HEK293 (cell line): ENCODE measurements at regions not wholly inside any gene's neighbourhood (a gene's known extent, or its start where the extent isn't known, plus 50 kb on each side); places are given as distances from the start of the nearest gene placed in this dataset.

ENCODE experiments used
- CTCF ChIA-PET: fragments of 350-600 bp; formaldehyde crosslinking; extraction: SDS; loops from one replicate; lab custom pipeline; 2021; ENCODE audit warnings: antibody characterized with exemption; lab: Yijun Ruan, JAX
- POLR2A ChIA-PET: fragments of 300-600 bp; formaldehyde crosslinking; extraction: SDS; loops from one replicate; lab custom pipeline; 2020; ENCODE audit warnings: antibody characterized with exemption, inconsistent platforms; lab: Yijun Ruan, JAX
- H3K27ac ChIP-seq: fragments of 200-500 bp; sonication (Bioruptor generic); 2 replicates; pipeline ENCODE4 v1.5.1; 2014; ENCODE audit warnings: low read depth, low read length, control low read depth, inconsistent platforms; ENCODE audit errors: extremely low read depth
- H3K36me3 ChIP-seq, 2 experiments: fragments of 200-500 bp in 1 of 2; sonication (Bioruptor generic) in 1 of 2; 1 replicate in 1 of 2; 2 replicates in 1 of 2; pipeline ENCODE4 v1.5.1; 2014 to 2017; ENCODE audit warnings: inconsistent platforms in 2 of 2, low read length in 2 of 2; ENCODE audit not compliant: control insufficient read depth in 2 of 2, insufficient read depth in 1 of 2
- H3K4me1 ChIP-seq: fragments of 200-500 bp; sonication (Bioruptor generic); 2 replicates; pipeline ENCODE4 v1.5.1; 2014; ENCODE audit warnings: mild to moderate bottlenecking, low read length, inconsistent platforms; ENCODE audit not compliant: control insufficient read depth, insufficient read depth
- H3K4me3 ChIP-seq: 2 replicates; pipeline ENCODE4 v1.5.1; 2011; ENCODE audit warnings: low read depth, mild to moderate bottlenecking, control low read depth, low read length, moderate library complexity
- H3K9me3 ChIP-seq: fragments of 200-500 bp; sonication (Bioruptor generic); 2 replicates; pipeline ENCODE4 v1.5.1; 2014; ENCODE audit warnings: low read depth, low read length, inconsistent platforms; ENCODE audit not compliant: control insufficient read depth, insufficient read depth
- EGR2 ChIP-seq: fragments of 450-650 bp; formaldehyde crosslinking; IDR thresholded peaks from 2 replicates; pipeline ENCODE4 v1.5.1; 2016; ENCODE audit warnings: low read depth, missing biosample characterization, missing genetic modification characterization
- GFI1B ChIP-seq: fragments of 450-650 bp; formaldehyde crosslinking; IDR thresholded peaks from 2 replicates; pipeline ENCODE4 v1.5.1; 2016; ENCODE audit warnings: missing biosample characterization, missing genetic modification characterization
- GLI2 ChIP-seq: fragments of 450-650 bp; formaldehyde crosslinking; IDR thresholded peaks from 2 replicates; pipeline ENCODE4; 2017; ENCODE audit warnings: missing biosample characterization, missing genetic modification characterization, low read depth, borderline replicate concordance
- HOXC10 ChIP-seq: sonication (generic); formaldehyde crosslinking; IDR thresholded peaks from 2 replicates; pipeline ENCODE4 v1.8.1; 2023; ENCODE audit warnings: mild to moderate bottlenecking, missing genetic modification reagents
- SETDB1 ChIP-seq: IDR thresholded peaks from one replicate; pipeline ENCODE4 v1.6.1; 2017; ENCODE audit warnings: mild to moderate bottlenecking, low read length, moderate library complexity, mixed read lengths; ENCODE audit not compliant: insufficient read length
- ZNF155 ChIP-seq: fragments of 450-650 bp; formaldehyde crosslinking; IDR thresholded peaks from 2 replicates; pipeline ENCODE4 v1.5.1; 2016; ENCODE audit warnings: missing biosample characterization, missing genetic modification characterization
- ZNF174 ChIP-seq: fragments of 450-650 bp; formaldehyde crosslinking; IDR thresholded peaks from 2 replicates; pipeline ENCODE4 v1.5.0; 2017; ENCODE audit warnings: missing biosample characterization, mild to moderate bottlenecking, missing genetic modification characterization
- ZNF473 ChIP-seq: fragments of 450-650 bp; formaldehyde crosslinking; IDR thresholded peaks from 2 replicates; pipeline ENCODE4 v1.5.1; 2017; ENCODE audit warnings: missing biosample characterization, missing genetic modification characterization
- ZNF513 ChIP-seq: fragments of 450-650 bp; IDR thresholded peaks from 2 replicates; pipeline ENCODE4 v1.5.1; 2018; ENCODE audit warnings: missing biosample characterization, missing genetic modification characterization
- ZNF549 ChIP-seq: fragments of 450-650 bp; IDR thresholded peaks from 2 replicates; pipeline ENCODE4 v1.5.1; 2018; ENCODE audit warnings: missing biosample characterization, missing genetic modification characterization, mild to moderate bottlenecking, inconsistent platforms, moderate library complexity
- ZNF596 ChIP-seq: fragments of 450-650 bp; IDR thresholded peaks from 2 replicates; pipeline ENCODE4 v1.5.0; 2018; ENCODE audit warnings: missing biosample characterization, mild to moderate bottlenecking, missing genetic modification characterization, moderate library complexity
- ZNF621 ChIP-seq: fragments of 450-650 bp; formaldehyde crosslinking; IDR thresholded peaks from 2 replicates; pipeline ENCODE4 v1.5.1; 2017; ENCODE audit warnings: missing biosample characterization, missing genetic modification characterization
- ZNF624 ChIP-seq: fragments of 450-650 bp; formaldehyde crosslinking; IDR thresholded peaks from 2 replicates; pipeline ENCODE4 v1.5.1; 2017; ENCODE audit warnings: missing biosample characterization, missing genetic modification characterization
- ZNF692 ChIP-seq: fragments of 450-650 bp; formaldehyde crosslinking; IDR thresholded peaks from 2 replicates; pipeline ENCODE4 v1.5.1; 2016; ENCODE audit warnings: missing biosample characterization, missing genetic modification characterization
- ZNF747 ChIP-seq: fragments of 450-650 bp; formaldehyde crosslinking; IDR thresholded peaks from 2 replicates; pipeline ENCODE4 v1.5.1; 2016; ENCODE audit warnings: missing biosample characterization, missing genetic modification characterization
- ZNF843 ChIP-seq: fragments of 450-650 bp; formaldehyde crosslinking; IDR thresholded peaks from 2 replicates; pipeline ENCODE4 v1.5.1; 2016; ENCODE audit warnings: missing biosample characterization, missing genetic modification characterization
- ZSCAN30 ChIP-seq: fragments of 450-650 bp; IDR thresholded peaks from 2 replicates; pipeline ENCODE4 v1.5.1; 2018; ENCODE audit warnings: missing biosample characterization, mild to moderate bottlenecking, missing genetic modification characterization, moderate library complexity
- TF ChIP-seq, protein P1 (sequence below): fragments of 450-650 bp; formaldehyde crosslinking; IDR thresholded peaks from 2 replicates; pipeline ENCODE4 v1.5.1; 2016; ENCODE audit warnings: missing biosample characterization, missing genetic modification characterization
- TF ChIP-seq, protein P2 (sequence below): fragments of 450-650 bp; formaldehyde crosslinking; IDR thresholded peaks from 2 replicates; pipeline ENCODE4 v1.5.1; 2016; ENCODE audit warnings: missing biosample characterization, missing genetic modification characterization
- TF ChIP-seq, protein P3 (sequence below): fragments of 450-650 bp; formaldehyde crosslinking; IDR thresholded peaks from 2 replicates; pipeline ENCODE4 v1.5.1; 2017; ENCODE audit warnings: missing biosample characterization, mild to moderate bottlenecking, missing genetic modification characterization, moderate library complexity

DNA sequence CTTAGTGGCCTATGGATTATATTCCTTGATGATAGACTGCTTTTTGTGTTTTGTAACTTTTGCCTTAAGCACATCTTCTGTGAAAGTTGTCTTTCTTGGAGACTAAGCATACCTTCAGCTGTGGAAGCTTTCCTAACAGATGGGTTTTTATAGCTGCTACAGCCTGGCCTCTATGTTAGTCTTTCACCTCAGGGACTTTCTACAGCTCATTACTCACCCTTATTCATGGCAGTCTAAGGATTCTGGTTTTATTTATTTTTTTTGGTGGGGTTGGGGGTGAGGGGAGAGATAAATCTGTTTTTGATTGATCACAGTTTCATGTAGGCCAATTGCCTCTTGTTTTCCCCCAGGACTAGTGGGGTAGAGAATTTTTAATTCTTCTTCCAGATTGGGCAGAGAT lies 219.9 kb downstream of the DKK1 start:
- Histone ChIP-seq H3K36me3 (no peaks in the 10 kb centered on the region), H3K4me3 (no peak overlapping the region), H3K9me3 (no peaks in the 10 kb centered on the region), H3K27ac (no peak overlapping the region), H3K4me1 (no peaks in the 10 kb centered on the region)
- no peak for TF ChIP-seq ZSCAN30 (tag by site-specific recombination)
- TF ChIP-seq SETDB1: peak; percentile 64
- TF ChIP-seq GLI2 (tag by site-specific recombination): no peak
- TF ChIP-seq ZNF692 (tag by site-specific recombination): no peak
- TF ChIP-seq EGR2: no peak
- ChIA-PET POLR2A (no interaction called here), CTCF (interaction anchor here (0.5 to 1.2 kb wide), 4 partner anchors 32 to 1539 kb away, joined by 3 to 5 read pairs (median 4); no protein-coding TSS in a partner anchor)

GRCh38 chr10:52539463-52539862 lies 225.4 kb downstream of the DKK1 start:
- H3K36me3 ChIP-seq: no peaks in the 10 kb centered on the region
- no peak overlapping the region for H3K4me3 ChIP-seq
- ChIA-PET POLR2A (no interaction called here), CTCF (no interaction called here)
- H3K9me3 ChIP-seq: no peaks in the 10 kb centered on the region
- H3K4me1 ChIP-seq: no peaks in the 10 kb centered on the region
- no peak overlapping the region for H3K27ac ChIP-seq
- TF ChIP-seq ZNF155 (tag by site-specific recombination) (no peak), ZNF596 (no peak), GFI1B (tag by site-specific recombination) (no peak)
- TF ChIP-seq, protein P1, sequence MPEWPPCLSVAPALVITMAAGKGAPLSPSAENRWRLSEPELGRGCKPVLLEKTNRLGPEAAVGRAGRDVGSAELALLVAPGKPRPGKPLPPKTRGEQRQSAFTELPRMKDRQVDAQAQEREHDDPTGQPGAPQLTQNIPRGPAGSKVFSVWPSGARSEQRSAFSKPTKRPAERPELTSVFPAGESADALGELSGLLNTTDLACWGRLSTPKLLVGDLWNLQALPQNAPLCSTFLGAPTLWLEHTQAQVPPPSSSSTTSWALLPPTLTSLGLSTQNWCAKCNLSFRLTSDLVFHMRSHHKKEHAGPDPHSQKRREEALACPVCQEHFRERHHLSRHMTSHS (tag by site-specific recombination): no peak

DNA sequence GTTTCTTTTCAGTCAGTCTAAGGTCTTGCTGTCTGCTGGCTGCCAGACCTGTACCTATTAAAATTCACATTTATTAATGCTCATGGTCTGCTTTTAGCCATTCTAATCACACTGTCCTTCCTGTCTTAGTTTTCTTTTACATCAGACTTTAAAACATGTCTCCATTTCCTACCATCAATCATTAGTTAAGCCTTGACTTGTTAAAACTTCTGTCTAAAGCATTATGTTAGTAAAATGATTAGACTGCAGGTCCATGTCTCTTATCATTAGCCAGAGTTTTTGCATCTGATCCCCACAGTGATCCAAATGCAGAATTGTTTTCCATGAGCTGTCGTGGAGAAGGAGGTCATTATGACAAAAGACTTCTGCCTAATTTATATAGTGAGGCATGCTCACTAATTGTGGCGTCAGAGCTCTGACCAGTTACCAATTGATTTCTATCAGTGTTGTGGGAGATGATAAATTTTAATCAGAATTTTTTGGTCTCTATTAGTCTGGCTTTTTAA lies 226.5 kb downstream of the DKK1 start:
- Histone ChIP-seq H3K4me1 (no peaks in the 10 kb centered on the region), H3K36me3 (no peaks in the 10 kb centered on the region), H3K9me3 (no peaks in the 10 kb centered on the region), H3K27ac (no peak overlapping the region), H3K4me3 (no peak overlapping the region)
- ChIA-PET POLR2A (no interaction called here), CTCF (interaction anchor here (0.6 to 1.3 kb wide), 3 partner anchors 27 to 286 kb away, joined by 3 to 5 read pairs (median 3); no protein-coding TSS in a partner anchor)
- TF ChIP-seq ZNF624 (tag by site-specific recombination) (no peak), ZNF549 (tag by site-specific recombination) (no peak), ZNF174 (tag by site-specific recombination) (no peak), ZNF513 (tag by site-specific recombination) (no peak), ZNF843 (tag by site-specific recombination) (no peak), ZNF621 (tag by site-specific recombination) (no peak), ZNF747 (tag by site-specific recombination) (no peak), ZNF473 (tag by site-specific recombination) (no peak), HOXC10 (no peak)
- TF ChIP-seq, protein P2, sequence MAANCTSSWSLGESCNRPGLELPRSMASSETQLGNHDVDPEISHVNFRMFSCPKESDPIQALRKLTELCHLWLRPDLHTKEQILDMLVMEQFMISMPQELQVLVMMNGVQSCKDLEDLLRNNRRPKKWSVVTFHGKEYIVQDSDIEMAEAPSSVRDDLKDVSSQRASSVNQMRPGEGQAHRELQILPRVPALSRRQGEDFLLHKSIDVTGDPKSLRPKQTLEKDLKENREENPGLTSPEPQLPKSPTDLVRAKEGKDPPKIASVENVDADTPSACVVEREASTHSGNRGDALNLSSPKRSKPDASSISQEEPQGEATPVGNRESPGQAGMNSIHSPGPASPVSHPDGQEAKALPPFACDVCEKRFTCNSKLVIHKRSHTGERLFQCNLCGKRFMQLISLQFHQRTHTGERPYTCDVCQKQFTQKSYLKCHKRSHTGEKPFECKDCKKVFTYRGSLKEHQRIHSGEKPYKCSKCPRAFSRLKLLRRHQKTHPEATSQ (tag by site-specific recombination): no peak
- TF ChIP-seq, protein P3, sequence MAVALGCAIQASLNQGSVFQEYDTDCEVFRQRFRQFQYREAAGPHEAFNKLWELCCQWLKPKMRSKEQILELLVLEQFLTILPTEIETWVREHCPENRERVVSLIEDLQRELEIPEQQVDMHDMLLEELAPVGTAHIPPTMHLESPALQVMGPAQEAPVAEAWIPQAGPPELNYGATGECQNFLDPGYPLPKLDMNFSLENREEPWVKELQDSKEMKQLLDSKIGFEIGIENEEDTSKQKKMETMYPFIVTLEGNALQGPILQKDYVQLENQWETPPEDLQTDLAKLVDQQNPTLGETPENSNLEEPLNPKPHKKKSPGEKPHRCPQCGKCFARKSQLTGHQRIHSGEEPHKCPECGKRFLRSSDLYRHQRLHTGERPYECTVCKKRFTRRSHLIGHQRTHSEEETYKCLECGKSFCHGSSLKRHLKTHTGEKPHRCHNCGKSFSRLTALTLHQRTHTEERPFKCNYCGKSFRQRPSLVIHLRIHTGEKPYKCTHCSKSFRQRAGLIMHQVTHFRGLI (tag by site-specific recombination): no peak
